H1 (cell line): ENCODE measurements at regions not wholly inside any gene's neighbourhood (a gene's known extent, or its start where the extent isn't known, plus 50 kb on each side); places are given as distances from the start of the nearest gene placed in this dataset.

Source experiments
- CTCF ChIA-PET: fragments of 300-600 bp; sonication (Branson Sonifier 250); formaldehyde crosslinking; loops from one replicate; lab custom pipeline; 2021; ENCODE audit not compliant: partially characterized antibody; lab: Charles Lee
- POLR2A ChIA-PET: fragments of 300-600 bp; sonication (Branson Sonifier 250); formaldehyde crosslinking; loops from one replicate; lab custom pipeline; 2021; ENCODE audit warnings: inconsistent platforms; ENCODE audit not compliant: partially characterized antibody; lab: Charles Lee
- DNase-seq, 2 experiments: peaks; one replicate each; pipeline versions ENCODE4 v3.0.0 to v3.0.0-alpha.2; 2010 to 2022; ENCODE audit warnings: low spot score in 2 of 2, low read depth in 1 of 2, mixed read lengths in 1 of 2
- FAIRE-seq: peaks from 2 replicates; lab custom pipeline; 2011; peaks lifted over from hg19 to GRCh38; lab: Jason Lieb, UNC
- H2AFZ ChIP-seq: 2 replicates; pipeline ENCODE4 v1.8.1; 2012; ENCODE audit warnings: low read length, inconsistent platforms
- H2AK5ac ChIP-seq: 2 replicates; pipeline ENCODE4 v1.6.1; 2013; ENCODE audit warnings: low read depth, low read length
- H2BK120ac ChIP-seq: replicated peaks from 2 replicates; pipeline ENCODE3; 2013; ENCODE audit warnings: low read depth, low read length, inconsistent platforms
- H2BK12ac ChIP-seq: 2 replicates; pipeline ENCODE4 v1.6.1; 2013; ENCODE audit warnings: low read depth, low read length
- H2BK15ac ChIP-seq: 2 replicates; pipeline ENCODE4 v1.6.1; 2013; ENCODE audit warnings: low read length
- H2BK20ac ChIP-seq: 2 replicates; pipeline ENCODE4 v1.6.1; 2013; ENCODE audit warnings: low read length
- H2BK5ac ChIP-seq: 2 replicates; pipeline ENCODE4 v1.6.1; 2013; ENCODE audit warnings: low read depth, low read length
- H3K14ac ChIP-seq: 2 replicates; pipeline ENCODE4 v1.6.1; 2013; ENCODE audit warnings: inconsistent platforms; ENCODE audit not compliant: insufficient read length
- H3K18ac ChIP-seq: 2 replicates; pipeline ENCODE4 v1.6.1; 2013; ENCODE audit warnings: low read length; ENCODE audit errors: extremely low read depth
- H3K23ac ChIP-seq: 2 replicates; pipeline ENCODE4 v1.6.1; 2013; ENCODE audit warnings: inconsistent platforms; ENCODE audit not compliant: insufficient read length
- H3K23me2 ChIP-seq: 2 replicates; pipeline ENCODE4 v1.6.1; 2013; ENCODE audit warnings: low read depth, low read length
- H3K27ac ChIP-seq: 2 replicates; pipeline ENCODE4 v1.6.1; 2011; ENCODE audit warnings: low read depth, low read length, inconsistent platforms
- H3K27me3 ChIP-seq, 4 experiments: replicated peaks in 1 of 4; 1 replicate in 1 of 4; 2 replicates in 3 of 4; pipeline versions ENCODE4 v1.6.1 to v1.8.1; 2011 to 2013; ENCODE audit warnings: low read length in 3 of 4, mild to moderate bottlenecking in 3 of 4, inconsistent platforms in 2 of 4, mixed read lengths in 2 of 4, moderate library complexity in 1 of 4; ENCODE audit not compliant: control insufficient read depth in 3 of 4, insufficient read depth in 3 of 4; ENCODE audit errors: extremely low read depth in 1 of 4
- H3K36me3 ChIP-seq, 4 experiments: 2 replicates each; pipeline versions ENCODE4 v1.6.1 to v1.8.1; 2011 to 2013; ENCODE audit warnings: mild to moderate bottlenecking in 4 of 4, low read length in 3 of 4, moderate library complexity in 2 of 4, control low read depth in 1 of 4, inconsistent platforms in 1 of 4; ENCODE audit not compliant: insufficient read depth in 4 of 4, control insufficient read depth in 2 of 4
- H3K4ac ChIP-seq: replicated peaks from 2 replicates; pipeline ENCODE3; 2013; ENCODE audit warnings: low read length, low read depth, mixed read lengths, inconsistent platforms; ENCODE audit not compliant: insufficient read length
- H3K4me1 ChIP-seq, 4 experiments: replicated peaks in 1 of 4; 1 replicate in 1 of 4; 2 replicates in 3 of 4; pipeline versions ENCODE4 v1.6.1 to v1.8.1; 2011 to 2013; ENCODE audit warnings: low read length in 3 of 4, inconsistent platforms in 2 of 4, mixed read lengths in 1 of 4; ENCODE audit not compliant: insufficient read depth in 4 of 4, control insufficient read depth in 3 of 4
- H3K4me2 ChIP-seq, 2 experiments: 2 replicates each; pipeline versions ENCODE4 v1.6.1 to v1.8.1; 2011 to 2013; ENCODE audit warnings: low read depth in 2 of 2, low read length in 2 of 2, control low read depth in 1 of 2, inconsistent platforms in 1 of 2, mild to moderate bottlenecking in 1 of 2; ENCODE audit not compliant: insufficient read depth in 1 of 2
- H3K4me3 ChIP-seq, 4 experiments: fragments of 200-600, 300-600 bp in 1 of 4; sonication (generic), shearing (Covaris generic), sonication (Bioruptor Twin) in 1 of 4; 2 replicates each; pipeline versions ENCODE4 v1.5.1 to v1.8.1; 2011 to 2016; ENCODE audit warnings: low read length in 4 of 4, low read depth in 3 of 4, control low read depth in 2 of 4, inconsistent platforms in 2 of 4, mild to moderate bottlenecking in 2 of 4, mixed read lengths in 1 of 4, moderate library complexity in 1 of 4; ENCODE audit not compliant: insufficient read depth in 2 of 4; ENCODE audit errors: extremely low read depth in 1 of 4
- H3K56ac ChIP-seq: replicated peaks from 2 replicates; pipeline ENCODE3; 2013; ENCODE audit warnings: low read depth, mild to moderate bottlenecking, mixed read lengths, low read length, inconsistent platforms; ENCODE audit not compliant: insufficient read length
- H3K79me1 ChIP-seq: 2 replicates; pipeline ENCODE4 v1.6.1; 2013; ENCODE audit warnings: low read depth, low read length, control low read depth
- H3K79me2 ChIP-seq, 2 experiments: 2 replicates each; pipeline versions ENCODE4 v1.6.1 to v1.8.1; 2012 to 2013; ENCODE audit warnings: low read length in 2 of 2, mild to moderate bottlenecking in 2 of 2, inconsistent platforms in 1 of 2; ENCODE audit not compliant: insufficient read depth in 2 of 2, control insufficient read depth in 1 of 2
- H3K9ac ChIP-seq, 4 experiments: replicated peaks in 1 of 4; 1 replicate in 1 of 4; 2 replicates in 3 of 4; pipeline versions ENCODE4 v1.6.1 to v1.8.1; 2011 to 2013; ENCODE audit warnings: low read depth in 3 of 4, low read length in 3 of 4, control low read depth in 2 of 4, mild to moderate bottlenecking in 2 of 4, moderate library complexity in 2 of 4, inconsistent platforms in 1 of 4; ENCODE audit errors: extremely low read depth in 1 of 4
- H3K9me3 ChIP-seq, 2 experiments: 2 replicates each; pipeline versions ENCODE4 v1.6.1 to v1.8.1; 2012 to 2013; ENCODE audit warnings: mild to moderate bottlenecking in 2 of 2, moderate library complexity in 2 of 2, control low read depth in 1 of 2, inconsistent platforms in 1 of 2, low read depth in 1 of 2, low read length in 1 of 2, mixed read lengths in 1 of 2; ENCODE audit not compliant: insufficient read depth in 2 of 2
- H4K20me1 ChIP-seq, 2 experiments: replicated peaks in 1 of 2; 2 replicates each; pipeline versions ENCODE3 to v1.8.1; 2011 to 2013; ENCODE audit warnings: inconsistent platforms in 2 of 2, low read length in 2 of 2, mild to moderate bottlenecking in 1 of 2; ENCODE audit not compliant: insufficient read depth in 2 of 2, control insufficient read depth in 1 of 2
- H4K5ac ChIP-seq: 2 replicates; pipeline ENCODE4 v1.6.1; 2013; ENCODE audit warnings: low read length, low read depth, mixed read lengths, inconsistent platforms; ENCODE audit not compliant: insufficient read length
- H4K8ac ChIP-seq: 2 replicates; pipeline ENCODE4 v1.8.0; 2013; ENCODE audit warnings: mild to moderate bottlenecking, moderate library complexity, low read length, inconsistent platforms; ENCODE audit not compliant: insufficient read depth; ENCODE audit errors: extremely low read depth
- H4K91ac ChIP-seq: replicated peaks from 2 replicates; pipeline ENCODE3; 2013; ENCODE audit warnings: low read length, mixed read lengths, inconsistent platforms; ENCODE audit not compliant: insufficient read length
- CBX5 ChIP-seq: fragments of 300-800, 300-1000 bp; sonication (generic); IDR thresholded peaks from 2 replicates; pipeline ENCODE4 v1.7.1; 2016; ENCODE audit warnings: antibody characterized with exemption, low read length, low read depth
- EP300 ChIP-seq, 2 experiments: IDR thresholded peaks; 1 replicate in 1 of 2; 2 replicates in 1 of 2; pipeline ENCODE4 v1.6.1; 2011 to 2012; ENCODE audit warnings: low read depth in 2 of 2, low read length in 2 of 2, mild to moderate bottlenecking in 2 of 2, borderline replicate concordance in 1 of 2, inconsistent platforms in 1 of 2, moderate library complexity in 1 of 2
- HDAC6 ChIP-seq: IDR thresholded peaks from one replicate; pipeline ENCODE4 v1.7.1; 2012; ENCODE audit warnings: low read depth, mild to moderate bottlenecking, inconsistent platforms, low read length, moderate library complexity
- JUND ChIP-seq: IDR thresholded peaks from 2 replicates; pipeline ENCODE4 v1.6.1; 2011; ENCODE audit warnings: mild to moderate bottlenecking, improper control_type of control experiment, low read length
- MAFK ChIP-seq: IDR thresholded peaks from 2 replicates; pipeline ENCODE4 v1.6.1; 2012; ENCODE audit warnings: low read depth, mild to moderate bottlenecking, improper control_type of control experiment, low read length
- POLR2AphosphoS5 ChIP-seq: IDR thresholded peaks from 2 replicates; pipeline ENCODE4 v1.6.1; 2011; ENCODE audit warnings: low read depth, low read length
- SAP30 ChIP-seq: fragments of 300-600 bp; sonication (generic); IDR thresholded peaks from 2 replicates; pipeline ENCODE4 v1.7.1; 2012; ENCODE audit warnings: low read length, moderate library complexity, mild to moderate bottlenecking, inconsistent platforms; ENCODE audit not compliant: insufficient read depth, insufficient replicate concordance
- SIN3A ChIP-seq, 2 experiments: IDR thresholded peaks in 1 of 2; conservative IDR thresholded peaks in 1 of 2; 2 replicates each; pipeline ENCODE4 v1.6.1; 2011 to 2012; ENCODE audit warnings: low read length in 2 of 2, improper control_type of control experiment in 1 of 2, low read depth in 1 of 2, mild to moderate bottlenecking in 1 of 2
- SRF ChIP-seq: IDR thresholded peaks from 2 replicates; pipeline ENCODE4 v1.6.1; 2011; ENCODE audit warnings: mild to moderate bottlenecking, low read depth, low read length, moderate library complexity
- SUZ12 ChIP-seq: fragments of 200-600 bp; sonication (generic); IDR thresholded peaks from 2 replicates; pipeline ENCODE4 v1.6.1; 2012; ENCODE audit warnings: mild to moderate bottlenecking, inconsistent platforms, low read length, moderate library complexity, mixed read lengths
- TBP ChIP-seq: IDR thresholded peaks from 2 replicates; pipeline ENCODE4 v1.6.1; 2011; ENCODE audit warnings: low read depth, low read length, improper control_type of control experiment
- WGBS, 2 experiments: shearing (Covaris generic) in 1 of 2; methylation state at CpG; one replicate each; pipeline versions ENCODE4 v1.1.6 to v1.1.7; 2013 to 2015; ENCODE audit warnings: low lambda C conversion rate in 2 of 2, mixed read lengths in 2 of 2, inconsistent platforms in 1 of 2, low coverage in 1 of 2, missing lambda C conversion rate in 1 of 2; ENCODE audit not compliant: insufficient replicate concordance in 2 of 2, insufficient coverage in 1 of 2, insufficient read length in 1 of 2; ENCODE audit errors: extremely low coverage in 1 of 2, missing lambda C conversion rate in 1 of 2; 5-methylcytosine and 5-hydroxymethylcytosine counted together
- TF ChIP-seq, protein P1 (sequence below): IDR thresholded peaks from 2 replicates; pipeline ENCODE4 v1.6.1; 2012; ENCODE audit warnings: low read length, inconsistent platforms

DNA sequence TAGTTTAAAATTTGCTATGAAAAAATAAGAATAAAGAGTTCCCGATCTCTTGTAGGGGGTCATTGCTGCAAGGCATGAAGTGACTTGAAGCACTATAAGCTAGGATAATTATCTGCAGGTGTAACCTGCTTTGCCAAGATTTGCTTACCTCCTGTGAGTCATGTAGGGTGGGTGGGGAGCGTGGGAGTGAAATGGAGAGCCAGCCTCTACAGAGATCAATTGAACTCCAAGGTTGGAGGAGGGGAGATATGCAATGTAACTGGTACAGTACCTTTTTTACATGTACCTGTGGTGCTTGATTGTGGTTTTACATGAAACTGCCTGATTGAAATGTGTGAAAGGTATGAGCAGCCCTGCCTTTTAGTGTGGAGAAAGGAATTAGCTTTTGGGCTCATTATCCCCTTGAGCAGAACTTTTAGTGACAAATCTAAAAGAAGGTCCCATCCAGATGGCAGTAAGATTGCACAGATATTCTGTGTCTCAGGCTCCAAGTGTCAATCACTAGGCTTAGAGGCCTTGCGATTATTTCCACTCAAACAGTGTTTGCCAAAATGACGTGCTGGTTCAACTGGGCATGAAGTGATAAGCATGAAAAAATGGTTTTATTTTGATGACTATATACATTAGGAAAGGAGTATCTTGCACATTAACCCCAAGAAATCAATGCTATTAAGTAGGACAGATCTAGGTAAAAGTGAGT is 138.6 kb upstream of the GRB10 start:
- ChIA-PET CTCF (no interaction called here), POLR2A (no interaction called here)
- Histone ChIP-seq H3K27me3 (no peaks in the 10 kb centered on the region), H4K91ac (no peak overlapping the region), H2BK15ac (no peak overlapping the region), H3K23ac (no peak overlapping the region), H2BK120ac (no peak overlapping the region), H2BK12ac (no peak overlapping the region), H3K23me2 (no peaks in the 10 kb centered on the region), H3K14ac (no peak overlapping the region), H2BK5ac (no peak overlapping the region), H3K79me1 (no peaks in the 10 kb centered on the region), H4K20me1 (no peaks in the 10 kb centered on the region), H2AFZ (no peak overlapping the region), H3K27ac (no peak overlapping the region), H3K36me3 (no peaks in the 10 kb centered on the region), H3K18ac (no peak overlapping the region), H2AK5ac (no peak overlapping the region), H3K4me3 (no peak overlapping the region), H4K8ac (no peak overlapping the region), H3K9me3 (no peaks in the 10 kb centered on the region), H2BK20ac (no peak overlapping the region), H3K79me2 (no peaks in the 10 kb centered on the region), H3K9ac (no peak overlapping the region), H3K4me2 (no peak overlapping the region), H3K4me1 (no peaks in the 10 kb centered on the region), H3K4ac (no peak overlapping the region), H3K56ac (no peak overlapping the region), H4K5ac (no peak overlapping the region)
- no peak for FAIRE-seq
- no peak for DNase-seq
- 83% methylated on average over 4 of the region's 4 CpGs; no CpG with 5 or more reads in 1 of the 2 experiments for WGBS, 2 experiments
- TF ChIP-seq POLR2AphosphoS5 (no peak), JUND (no peak), SRF (no peak), TBP (no peak), EP300 (IDR thresholded peaks at IDR 0.05; ENCODE audit: borderline replicate concordance in 1 of 2, low read depth in 2 of 2, low read length in 2 of 2) (no peak), SIN3A (conservative IDR thresholded peaks at IDR 0.05 in 1 of 2, IDR thresholded peaks at IDR 0.05 in 1 of 2; ENCODE audit: low read depth in 1 of 2, low read length in 2 of 2) (no peak), SUZ12 (no peak), CBX5 (no peak), SAP30 (no peak), MAFK (no peak), HDAC6 (no peak)
- TF ChIP-seq, protein P1, sequence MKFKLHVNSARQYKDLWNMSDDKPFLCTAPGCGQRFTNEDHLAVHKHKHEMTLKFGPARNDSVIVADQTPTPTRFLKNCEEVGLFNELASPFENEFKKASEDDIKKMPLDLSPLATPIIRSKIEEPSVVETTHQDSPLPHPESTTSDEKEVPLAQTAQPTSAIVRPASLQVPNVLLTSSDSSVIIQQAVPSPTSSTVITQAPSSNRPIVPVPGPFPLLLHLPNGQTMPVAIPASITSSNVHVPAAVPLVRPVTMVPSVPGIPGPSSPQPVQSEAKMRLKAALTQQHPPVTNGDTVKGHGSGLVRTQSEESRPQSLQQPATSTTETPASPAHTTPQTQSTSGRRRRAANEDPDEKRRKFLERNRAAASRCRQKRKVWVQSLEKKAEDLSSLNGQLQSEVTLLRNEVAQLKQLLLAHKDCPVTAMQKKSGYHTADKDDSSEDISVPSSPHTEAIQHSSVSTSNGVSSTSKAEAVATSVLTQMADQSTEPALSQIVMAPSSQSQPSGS, result no peak
